HCEC 1CT (cell line): ENCODE measurements at regions not wholly inside any gene's neighbourhood (a gene's known extent, or its start where the extent isn't known, plus 50 kb on each side); places are given as distances from the start of the nearest gene placed in this dataset.
"Not testable (repeated sequence)": the region's sequence is repeated elsewhere in the genome, so short reads cannot be mapped to it uniquely, and the experiment has no call there.

ENCODE experiments used
- DNase-seq: peaks from one replicate; pipeline ENCODE4 v3.0.0-alpha.2; 2017

- no peak for DNase-seq
Observed at GRCh38 chr2:3115301-3116042, 262.1 kb downstream of the EIPR1 start.

GRCh38 chr2:3114406-3115185 lies 263.0 kb downstream of the EIPR1 start:
- DNase-seq, result no peak

DNA sequence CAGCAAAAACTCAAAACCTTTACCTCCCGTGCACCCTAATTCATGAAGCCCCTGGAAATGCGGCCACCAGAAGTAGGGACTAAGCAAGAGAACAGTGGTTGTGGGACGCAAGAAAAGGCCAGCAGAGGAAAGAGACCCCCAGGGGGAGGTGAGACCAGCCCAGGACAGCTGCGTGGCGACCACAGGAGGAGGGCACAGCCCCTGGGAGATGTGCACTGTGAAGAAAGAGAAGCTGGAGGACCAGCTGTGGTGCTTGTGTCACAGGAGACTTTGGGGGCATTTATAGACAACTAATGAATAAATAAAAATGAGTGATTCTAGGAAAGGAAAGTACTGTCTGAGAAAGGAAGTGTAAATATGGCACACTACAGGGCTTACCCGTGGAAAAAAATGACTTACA lies 263.8 kb downstream of the EIPR1 start:
- DNase-seq, result no peak

DNA sequence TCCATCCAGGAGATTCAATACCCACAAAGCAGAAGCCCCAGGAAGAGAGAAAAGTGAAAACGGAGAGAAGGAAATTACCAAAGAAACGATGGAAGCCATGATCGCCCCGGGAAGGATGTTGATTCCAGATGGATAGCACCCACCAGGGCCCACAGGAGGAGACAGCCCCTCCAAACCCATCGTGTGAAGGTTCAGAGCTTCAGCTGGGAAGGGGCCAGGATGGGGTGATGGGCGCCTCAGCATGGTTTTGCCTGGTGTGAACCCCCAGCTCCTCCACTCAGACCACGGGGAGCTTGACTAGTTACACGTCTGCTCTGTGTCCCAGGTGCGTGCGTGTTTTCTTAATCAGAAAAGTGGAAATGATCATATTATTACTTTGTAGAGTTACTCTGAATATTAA lies 264.5 kb downstream of the EIPR1 start:
- no peak for DNase-seq

GRCh38 chr2:3112553-3112952 lies 265.1 kb downstream of the EIPR1 start:
- no peak for DNase-seq

- DNase-seq, result no peak
Observed at GRCh38 chr2:3112131-3112530, 265.5 kb downstream of the EIPR1 start.

DNA sequence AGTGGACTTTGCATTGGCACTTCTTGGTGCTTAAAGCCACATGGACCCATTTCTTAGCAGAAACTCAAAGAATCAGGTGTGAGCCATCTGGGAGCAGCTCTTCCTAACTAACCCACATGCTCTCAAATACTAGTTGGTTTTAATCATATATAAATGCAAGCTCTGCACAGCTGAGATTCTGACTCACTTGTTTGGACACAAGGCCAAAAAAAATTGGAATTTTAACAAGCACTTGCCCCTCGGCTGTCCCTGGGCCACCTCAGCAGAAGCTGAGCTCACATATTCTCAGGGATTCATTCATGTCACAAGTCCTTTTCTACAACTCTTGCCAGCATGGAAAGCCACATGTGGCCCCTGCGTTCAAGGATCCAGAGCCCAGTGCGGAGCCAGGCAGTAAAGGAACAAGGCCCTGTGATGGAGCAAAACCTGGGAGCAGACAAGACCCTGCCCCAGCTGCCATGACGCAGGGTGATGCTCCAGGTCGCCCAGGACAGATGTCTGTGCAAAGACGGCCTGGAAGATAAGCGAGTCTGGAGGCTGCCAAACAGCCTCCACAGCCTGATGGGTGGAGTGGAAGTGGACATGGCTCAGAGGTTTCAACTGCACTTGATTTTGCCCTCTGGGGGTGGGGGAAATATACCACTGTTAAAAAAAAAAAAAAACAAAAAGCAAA lies 266.5 kb downstream of the EIPR1 start:
- no peak for DNase-seq

GRCh38 chr2:3110555-3110954 lies 267.1 kb downstream of the EIPR1 start:
- DNase-seq, result no peak

DNA sequence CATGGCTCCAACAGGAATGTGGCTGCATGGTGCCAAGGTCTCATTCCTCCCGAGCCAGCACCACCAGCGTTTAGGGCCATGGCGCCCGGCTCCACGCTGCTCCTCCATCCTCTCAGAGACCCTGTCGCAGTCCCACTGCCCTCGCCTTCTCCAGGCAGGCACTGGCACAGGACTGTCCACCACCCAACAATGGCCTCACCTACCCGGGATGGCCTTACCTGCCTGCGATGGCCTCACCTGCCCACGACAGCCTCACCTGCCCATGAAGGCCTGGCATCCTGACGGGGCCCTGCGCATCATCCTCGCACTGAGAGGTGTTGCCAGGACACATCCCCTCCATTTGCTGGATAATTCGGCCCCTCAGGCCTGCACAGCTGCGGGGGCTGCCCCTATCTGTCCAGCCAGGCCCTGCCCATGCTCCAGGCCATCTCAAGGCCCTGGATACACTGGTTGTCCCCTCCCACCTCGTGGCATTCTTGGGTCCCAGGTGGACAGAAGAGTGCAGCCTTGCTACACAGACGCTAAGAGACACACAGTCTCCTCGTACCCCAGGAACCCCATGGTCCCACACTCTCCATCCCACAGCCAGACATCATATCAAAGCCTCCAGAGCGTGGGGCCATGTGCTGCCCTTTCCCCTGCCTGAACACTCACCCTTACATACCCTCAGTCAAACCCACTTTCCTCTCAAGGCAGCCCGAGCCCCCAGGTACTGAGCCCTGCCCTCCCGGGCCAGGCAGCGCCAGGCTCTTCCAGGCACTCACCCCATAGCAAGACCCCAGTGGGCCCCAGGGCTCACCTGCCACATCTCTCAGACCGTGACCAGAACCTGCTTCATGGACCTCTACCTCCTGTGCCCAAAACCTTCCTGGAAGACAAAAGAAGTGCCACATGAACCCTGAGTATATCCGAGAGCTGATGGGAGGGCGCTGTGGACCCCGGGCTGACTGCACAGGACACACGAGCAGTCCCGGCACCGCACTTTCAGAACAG lies 268.6 kb downstream of the EIPR1 start:
- no peak for DNase-seq

DNA sequence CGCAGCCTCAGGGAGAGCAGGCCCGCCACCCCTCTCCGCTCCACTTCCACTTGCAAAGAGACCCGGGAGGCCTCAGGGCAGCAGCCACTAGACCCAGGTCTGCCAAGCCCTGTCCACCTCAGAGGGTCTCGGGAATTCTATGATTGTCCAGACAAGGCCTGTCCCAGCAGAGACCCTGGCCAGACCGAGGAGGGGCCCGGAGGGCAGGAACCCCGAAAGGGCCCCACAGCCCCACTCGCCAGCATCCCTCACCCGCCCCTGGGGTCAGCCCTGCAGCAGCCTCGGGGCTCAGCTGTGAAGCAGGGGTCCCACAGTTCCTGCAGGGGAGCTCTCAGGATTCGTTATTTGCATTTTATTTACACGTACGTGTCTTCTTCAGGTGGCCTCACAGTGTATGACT lies 269.5 kb downstream of the EIPR1 start:
- DNase-seq, result no peak

- no peak for DNase-seq
Observed at GRCh38 chr2:3107567-3107966, 270.1 kb downstream of the EIPR1 start.

- DNase-seq, result no peak
Observed at GRCh38 chr2:3105814-3106569, 271.6 kb downstream of the EIPR1 start.

DNA sequence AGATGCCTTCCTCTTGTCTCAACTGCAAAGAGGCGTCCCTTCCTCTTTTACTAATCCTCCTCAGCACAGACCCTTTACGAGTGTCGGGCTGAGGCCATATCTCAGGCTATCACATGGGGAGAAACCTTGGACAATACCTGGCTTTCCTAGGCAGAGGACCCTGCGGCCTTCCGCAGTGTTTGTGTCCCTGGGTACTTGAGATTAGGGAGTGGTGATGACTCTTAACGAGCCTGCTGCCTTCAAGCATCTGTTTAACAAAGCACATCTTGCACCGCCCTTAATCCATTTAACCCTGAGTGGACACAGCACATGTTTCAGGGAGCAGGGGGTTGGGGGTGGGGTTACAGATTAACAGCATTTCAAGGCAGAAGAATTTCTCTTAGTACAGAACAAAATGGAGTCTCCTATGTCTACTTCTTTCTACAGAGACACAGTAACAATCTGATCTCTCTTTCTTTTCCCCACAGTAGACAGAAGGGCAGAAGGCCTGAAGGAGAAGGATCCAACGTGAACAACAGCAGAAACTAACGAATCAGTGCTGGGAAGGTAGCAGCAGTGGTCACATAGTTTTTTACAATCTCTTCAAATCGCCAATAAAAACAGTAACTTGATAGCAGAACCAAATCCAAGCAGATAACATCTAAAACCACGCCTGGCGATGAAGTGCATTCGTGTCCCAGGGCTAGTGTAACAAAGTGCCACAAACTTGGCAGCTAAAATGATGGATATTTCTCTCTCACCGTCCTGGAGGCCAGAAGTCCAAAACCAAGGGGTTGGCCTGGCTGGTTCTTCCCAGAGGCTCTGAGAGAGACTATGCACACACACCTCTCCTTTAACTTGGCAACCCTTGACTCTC lies 272.4 kb downstream of the EIPR1 start:
- not testable (repeated sequence) for DNase-seq

- no peak for DNase-seq
Observed at GRCh38 chr2:3104261-3104660, 273.4 kb downstream of the EIPR1 start.

DNA sequence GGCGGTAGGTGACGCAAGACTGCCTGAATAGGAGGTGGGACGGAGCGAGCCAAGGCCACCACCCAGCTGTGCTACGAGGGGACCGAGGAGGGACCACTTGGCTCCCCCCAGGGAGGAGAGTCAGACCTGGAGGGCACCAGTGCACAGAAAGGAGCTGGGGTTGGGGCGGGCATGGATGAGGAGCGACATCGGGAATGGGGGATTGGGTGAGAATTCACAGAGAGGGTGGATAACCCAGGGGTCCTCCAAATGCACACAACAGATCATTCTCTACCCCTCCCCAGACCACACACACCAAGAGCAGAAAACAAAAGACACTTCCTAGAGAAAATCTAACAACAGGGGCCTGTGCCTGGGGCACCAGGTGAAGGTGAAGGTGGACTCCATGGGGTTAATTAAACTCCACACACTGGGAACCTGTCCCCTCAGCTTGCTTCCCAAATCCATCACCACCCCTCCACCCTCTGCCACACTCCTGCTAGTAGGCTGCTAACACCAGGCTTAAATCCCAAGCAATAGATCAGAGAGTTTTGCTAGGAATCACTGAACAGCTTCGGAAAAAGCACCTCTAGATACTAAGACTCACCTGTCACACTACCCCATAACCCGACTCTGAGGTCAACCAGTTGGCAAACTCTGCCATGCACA lies 274.6 kb downstream of the EIPR1 start:
- no peak for DNase-seq

DNA sequence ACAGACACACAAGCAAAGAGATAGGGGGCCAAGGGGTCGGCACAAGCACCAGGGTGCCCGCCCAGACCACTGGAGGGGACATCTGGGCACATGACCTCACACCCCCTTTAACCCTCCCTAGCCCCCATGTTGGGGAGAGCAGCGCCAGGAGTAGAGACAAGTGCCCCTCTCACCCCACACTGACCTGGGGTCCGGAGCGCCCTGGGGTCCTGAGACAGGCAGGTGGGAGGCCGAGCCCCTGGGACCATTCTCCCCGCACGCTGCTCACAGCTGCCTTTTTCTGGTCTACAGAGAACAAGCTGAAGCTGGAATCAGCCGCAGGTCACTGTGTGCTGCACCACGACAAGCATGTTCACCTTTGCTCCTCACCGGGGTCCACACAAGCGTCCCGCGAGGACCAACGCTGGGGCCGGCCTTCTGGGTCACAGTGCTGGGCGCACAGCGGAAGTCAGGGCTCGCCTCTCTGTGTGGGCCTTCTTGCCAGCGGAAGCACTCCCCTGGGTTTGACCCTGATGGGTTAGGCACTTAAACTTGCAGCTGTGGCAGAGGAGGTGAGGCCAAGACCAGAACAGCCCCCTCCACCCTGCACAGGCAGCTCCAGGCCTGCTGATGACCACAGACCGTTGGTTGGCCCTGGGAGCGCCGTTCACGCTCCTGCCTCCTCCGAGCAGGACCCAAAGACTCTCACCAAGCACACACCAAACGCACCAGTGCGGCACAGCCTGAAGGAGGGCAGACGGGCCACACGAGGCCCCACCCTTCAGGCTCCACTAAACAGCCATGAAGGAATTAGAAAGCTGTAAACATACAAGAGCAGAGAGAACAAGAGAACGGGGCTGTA lies 275.3 kb downstream of the EIPR1 start:
- no peak for DNase-seq

DNA sequence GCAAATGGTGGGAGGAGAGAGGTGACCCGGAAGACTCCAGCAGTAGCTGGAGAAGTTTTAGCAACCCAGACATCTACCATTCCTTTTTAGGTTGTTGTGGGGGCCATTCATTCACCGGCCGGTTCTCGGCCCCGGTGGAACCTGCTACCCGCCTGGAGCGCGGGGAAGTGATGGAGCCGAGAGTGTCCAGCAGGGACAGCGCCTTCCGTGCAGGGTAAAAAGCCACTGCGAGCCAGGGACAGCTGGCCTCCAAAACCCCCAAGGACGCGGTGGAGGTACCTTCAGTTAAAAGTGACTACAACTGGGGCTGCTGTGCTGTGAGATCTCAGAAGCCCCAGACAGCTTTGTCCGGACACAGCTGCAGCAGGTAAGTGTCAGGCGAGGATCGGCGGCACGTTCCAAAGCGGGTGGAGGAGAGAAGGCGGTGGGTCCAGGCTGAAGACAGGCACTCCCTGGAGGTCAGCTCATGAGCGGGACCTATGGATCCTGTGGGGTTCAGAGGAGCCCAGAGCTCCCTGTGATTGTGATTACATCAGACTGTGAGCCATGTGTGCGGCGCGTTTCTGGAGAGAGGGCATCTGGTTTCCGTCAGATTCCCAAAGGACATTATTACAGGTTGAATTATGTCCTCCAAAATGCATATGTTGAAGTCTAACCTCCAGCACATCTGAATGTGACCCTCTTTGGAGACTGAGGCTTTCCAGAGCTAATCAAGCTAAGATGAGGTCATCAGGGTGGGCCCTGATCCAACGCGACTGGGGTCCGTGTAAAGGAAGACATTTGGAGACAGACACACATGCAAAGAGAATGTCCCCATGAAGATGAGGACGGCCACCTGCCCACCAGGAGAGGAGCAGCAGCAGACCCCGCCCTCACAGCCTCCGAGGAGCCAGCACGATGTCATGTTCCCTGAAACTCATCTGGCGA lies 276.3 kb downstream of the EIPR1 start:
- DNase-seq, result no peak

DNA sequence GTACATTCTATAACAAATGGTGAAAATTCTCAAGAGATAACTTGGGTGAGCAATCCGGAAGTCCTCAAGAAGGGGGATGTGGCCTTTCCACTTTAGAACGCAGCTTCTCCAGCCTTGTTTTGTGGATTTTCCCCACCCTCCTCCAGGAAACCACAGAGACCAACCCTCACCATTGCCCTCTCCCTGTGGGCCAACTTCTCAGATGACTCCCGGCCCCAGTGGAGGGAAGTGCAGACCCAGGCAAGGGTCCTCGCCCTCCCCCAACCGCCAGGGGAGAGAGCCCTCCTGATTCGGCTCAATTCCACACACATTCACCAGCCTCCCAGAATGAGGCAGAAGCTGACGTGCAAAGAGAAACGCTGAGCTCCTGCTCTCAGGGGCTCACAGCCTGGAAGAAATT lies 277.2 kb downstream of the EIPR1 start:
- DNase-seq, result no peak
